PC-3 (cell line): ENCODE measurements at regions not wholly inside any gene's neighbourhood (a gene's known extent, or its start where the extent isn't known, plus 50 kb on each side); places are given as distances from the start of the nearest gene placed in this dataset.

ENCODE experiments used
- CTCF ChIP-seq: fragments of 300-600 bp; sonication (generic); conservative IDR thresholded peaks from 2 replicates; pipeline ENCODE4 v1.5.1; 2017; ENCODE audit warnings: antibody characterized with exemption, low read depth, mild to moderate bottlenecking, low read length
- EZH2phosphoT487 ChIP-seq: fragments of 300-600 bp; sonication (generic); IDR thresholded peaks from 2 replicates; pipeline ENCODE4 v1.6.1; 2018; ENCODE audit warnings: mild to moderate bottlenecking, antibody characterized with exemption, low read length, borderline replicate concordance

- TF ChIP-seq CTCF (peak; percentile 47), EZH2phosphoT487 (no peak)
Measured at GRCh38 chr13:111505175-111505777, 184.8 kb downstream of the TEX29 start.
